Glomerular endothelial cell (primary cell): ENCODE measurements at regions not wholly inside any gene's neighbourhood (a gene's known extent, or its start where the extent isn't known, plus 50 kb on each side); places are given as distances from the start of the nearest gene placed in this dataset.

Experiments used
- DNase-seq: peaks from one replicate; pipeline ENCODE4 v3.0.0-alpha.2; 2011; ENCODE audit warnings: low read depth, low spot score; ENCODE audit errors: extremely low read depth

DNA sequence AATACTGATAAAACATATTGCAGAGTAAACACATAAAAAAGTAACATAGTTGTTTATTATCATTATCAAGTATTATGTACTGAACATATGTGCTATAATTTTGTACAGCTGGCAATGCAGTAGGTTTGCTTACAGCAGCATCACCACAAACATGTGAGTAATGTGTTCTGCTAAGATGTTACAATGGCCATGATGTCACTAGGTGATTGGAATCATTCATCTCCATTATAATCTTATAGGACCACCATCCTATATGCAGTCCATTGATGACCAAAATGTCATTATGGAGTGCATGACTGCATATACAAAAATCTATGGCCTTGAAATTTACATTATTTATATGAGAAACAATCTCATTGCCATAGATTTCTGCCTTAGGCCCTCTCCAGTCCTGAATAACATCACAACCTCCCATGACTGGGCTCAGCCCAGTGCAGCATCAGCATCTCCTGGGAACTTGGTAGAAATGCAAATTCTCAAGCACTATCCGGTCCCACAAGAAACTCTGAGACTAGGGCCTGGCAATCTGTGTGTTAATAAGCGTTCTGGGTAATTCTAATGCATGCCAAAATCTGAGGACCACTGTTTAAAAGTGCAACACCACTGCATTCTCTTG, 352.0 kb upstream of the MARCKS start:
- no peak for DNase-seq

DNA sequence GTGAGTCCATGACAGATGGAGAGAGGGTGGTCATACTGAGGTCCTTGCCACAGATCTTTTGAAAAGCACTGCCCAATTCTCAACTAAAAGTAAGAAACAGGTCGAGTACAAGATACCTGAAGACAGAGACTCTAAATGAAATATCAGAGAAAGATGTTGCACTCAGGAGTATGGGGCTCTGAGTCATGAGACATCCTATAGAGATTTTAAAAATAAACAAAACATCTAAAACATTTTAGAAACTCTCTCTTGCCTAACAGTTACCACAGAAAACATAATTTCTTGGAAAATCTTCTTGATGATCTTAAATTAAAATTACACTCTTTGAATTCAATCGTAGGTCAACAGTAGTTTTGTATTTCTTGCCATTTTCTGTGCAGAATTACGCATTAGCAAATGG, 348.9 kb upstream of the MARCKS start:
- DNase-seq = no peak

DNA sequence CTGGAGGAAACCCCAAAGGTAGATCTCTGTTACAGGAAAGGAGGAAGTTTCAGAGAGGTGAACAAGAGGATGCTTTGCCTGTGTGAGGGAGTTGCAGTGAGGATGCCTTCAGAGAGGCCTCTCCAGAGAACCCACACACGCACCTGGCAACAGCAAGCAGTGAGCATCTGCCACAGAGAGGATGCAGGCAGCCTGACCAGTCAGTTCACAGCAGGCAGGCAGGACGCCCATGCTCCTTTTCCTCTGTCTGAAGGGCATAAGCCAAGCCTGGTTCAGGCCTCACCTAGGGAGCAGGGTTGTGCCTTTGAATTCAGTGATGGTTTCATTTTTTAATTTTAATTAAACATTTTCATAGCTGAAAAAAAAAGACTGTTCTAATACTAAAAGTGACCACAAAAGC, 346.0 kb upstream of the MARCKS start:
- no peak for DNase-seq

DNA sequence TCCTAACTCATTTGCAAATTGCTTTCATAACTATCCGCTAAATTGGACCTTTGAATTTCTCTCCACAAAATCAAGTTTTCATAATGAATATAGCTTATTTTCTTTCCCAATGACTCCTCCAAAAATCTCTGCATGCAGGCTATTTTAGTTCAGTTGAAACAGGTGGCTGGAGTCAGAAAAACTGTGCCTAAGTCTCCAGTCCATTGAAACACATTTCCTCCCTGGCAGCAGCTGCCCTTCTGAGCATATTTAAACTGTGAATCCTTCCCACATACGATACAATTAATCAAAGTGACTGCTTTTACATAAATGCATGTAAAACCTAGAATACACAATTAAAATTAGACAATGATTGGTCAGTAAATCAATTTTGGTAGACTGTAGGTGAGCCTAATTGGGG, 344.6 kb upstream of the MARCKS start:
- DNase-seq = no peak

GRCh38 chr6:113513086-113513485, 344.1 kb upstream of the MARCKS start:
- DNase-seq = no peak

GRCh38 chr6:113522376-113522775, 334.8 kb upstream of the MARCKS start:
- no peak for DNase-seq

DNA sequence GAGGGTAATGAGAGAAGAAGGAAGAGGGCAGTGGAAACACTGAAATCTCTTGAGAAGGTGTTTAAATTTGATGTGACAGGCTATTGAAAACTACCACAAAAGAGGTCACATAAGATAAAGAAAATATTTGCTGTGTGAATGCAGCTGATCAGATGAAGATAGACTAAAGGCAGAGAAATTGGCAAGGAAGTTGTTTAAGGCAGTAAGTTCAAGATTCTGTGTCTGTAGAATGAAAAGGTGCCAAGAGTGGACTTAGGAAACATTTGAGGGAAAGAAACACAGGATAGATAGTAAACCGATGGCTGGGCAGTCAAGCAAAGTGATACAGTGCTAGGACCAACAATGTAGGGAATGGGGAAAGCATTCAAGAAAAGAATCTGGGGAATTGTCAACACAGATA, 332.3 kb upstream of the MARCKS start:
- no peak for DNase-seq

GRCh38 chr6:113526553-113526952, 330.6 kb upstream of the MARCKS start:
- no peak for DNase-seq

- DNase-seq = no peak
These were observed 330.1 kb upstream of the MARCKS start for GRCh38 chr6:113526995-113527394.

DNA sequence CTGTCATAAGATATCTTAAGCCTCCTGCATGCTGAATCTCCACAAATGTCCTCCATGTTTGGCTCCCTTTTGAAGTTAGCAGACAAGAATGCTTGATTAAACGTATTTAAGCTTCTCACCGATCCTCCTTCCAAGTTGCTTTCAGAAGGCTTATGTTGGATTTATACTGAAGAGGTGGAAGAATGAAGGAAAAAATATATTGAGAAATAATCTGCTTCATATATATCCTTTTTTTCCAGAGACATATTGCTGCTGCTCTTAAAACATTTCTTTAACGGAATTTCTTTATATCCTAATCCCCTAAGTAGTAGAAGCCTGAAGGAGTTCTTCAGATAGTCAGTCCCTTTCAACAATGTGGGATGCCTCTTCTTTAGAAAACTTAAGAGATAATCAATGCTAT, 329.0 kb upstream of the MARCKS start:
- no peak for DNase-seq

GRCh38 chr6:113529196-113529595, 327.9 kb upstream of the MARCKS start:
- DNase-seq = no peak

- DNase-seq = no peak
These were observed 327.3 kb upstream of the MARCKS start for GRCh38 chr6:113529879-113530278.

- DNase-seq = no peak
These were observed 326.4 kb upstream of the MARCKS start for GRCh38 chr6:113530769-113531168.

DNA sequence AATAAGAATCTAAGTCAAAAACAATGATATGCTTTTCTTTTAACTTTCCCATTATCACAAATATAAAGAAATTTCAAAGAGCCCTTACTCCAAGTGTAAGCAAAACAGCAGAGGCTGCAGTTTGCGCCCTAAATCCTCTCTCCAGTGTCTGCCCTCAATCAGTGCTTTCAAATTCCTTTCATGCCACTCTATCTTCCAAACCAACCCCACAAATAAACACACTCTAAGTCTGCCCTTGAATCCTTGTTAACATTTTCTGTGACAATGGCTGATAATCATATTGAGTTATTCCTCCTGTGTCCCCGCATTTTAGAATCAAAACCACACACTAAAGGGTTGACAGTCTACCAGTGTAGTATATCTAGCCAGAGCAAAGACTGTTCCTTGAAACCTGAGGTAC, 317.9 kb upstream of the MARCKS start:
- no peak for DNase-seq

GRCh38 chr6:113539623-113540022, 317.5 kb upstream of the MARCKS start:
- DNase-seq = no peak

- no peak for DNase-seq
These were observed 316.7 kb upstream of the MARCKS start for GRCh38 chr6:113540466-113540865.

GRCh38 chr6:113551168-113551567, 306.0 kb upstream of the MARCKS start:
- no peak for DNase-seq

DNA sequence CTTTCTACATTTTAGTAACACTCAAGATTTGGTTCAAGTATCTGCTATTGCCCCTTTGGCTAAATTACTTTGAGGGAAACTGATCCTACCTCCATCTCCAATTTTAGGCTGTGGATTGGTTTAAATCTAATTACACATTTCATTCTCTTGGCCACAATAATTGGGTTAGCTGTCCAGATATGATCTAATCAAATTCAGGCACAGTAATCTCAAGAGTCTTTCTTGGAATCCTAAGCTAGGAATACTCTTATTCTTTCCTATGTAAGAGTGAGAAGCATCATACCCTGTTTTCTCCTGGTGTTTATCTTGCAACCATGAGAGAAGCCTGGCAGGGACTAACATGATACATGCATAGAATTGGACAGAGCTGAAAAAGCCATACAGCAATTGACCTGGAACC, 300.4 kb upstream of the MARCKS start:
- no peak for DNase-seq

DNA sequence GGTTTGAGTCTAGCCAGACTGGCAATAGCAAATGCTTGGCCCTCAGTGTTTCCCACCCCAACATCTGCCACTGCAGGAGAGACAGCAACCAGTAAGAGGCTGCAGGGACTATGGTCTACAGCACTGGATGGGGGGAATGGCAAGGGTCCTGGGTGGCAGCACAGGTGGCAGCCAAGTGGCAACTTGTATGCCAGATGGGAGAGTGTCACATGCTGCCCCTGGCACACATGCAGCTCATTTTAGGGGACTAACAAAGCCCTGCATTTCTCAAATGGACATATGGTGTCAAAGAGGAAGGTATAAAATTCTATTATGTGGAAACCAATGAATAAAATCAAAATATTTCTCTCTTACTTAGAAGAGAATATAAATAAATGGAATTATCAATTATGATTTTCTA, 298.7 kb upstream of the MARCKS start:
- no peak for DNase-seq

DNA sequence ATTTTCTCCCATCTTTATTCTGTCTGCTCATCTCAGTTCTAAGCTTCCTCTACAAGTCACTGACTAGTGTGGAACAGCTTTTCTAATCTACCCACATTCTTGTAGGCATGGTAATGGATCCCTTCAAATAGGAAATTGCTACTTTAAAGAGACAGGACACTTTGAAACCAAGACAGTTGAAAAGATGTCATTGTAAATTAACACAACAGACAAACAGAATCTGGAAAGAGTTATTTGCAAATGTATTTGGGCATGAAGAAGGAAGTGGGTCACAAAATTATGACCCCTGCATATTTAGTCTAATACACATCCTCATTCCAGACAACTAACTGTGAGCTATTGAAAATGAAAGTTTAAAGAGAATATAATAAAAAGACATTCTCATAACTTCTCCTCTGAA, 298.2 kb upstream of the MARCKS start:
- no peak for DNase-seq

DNA sequence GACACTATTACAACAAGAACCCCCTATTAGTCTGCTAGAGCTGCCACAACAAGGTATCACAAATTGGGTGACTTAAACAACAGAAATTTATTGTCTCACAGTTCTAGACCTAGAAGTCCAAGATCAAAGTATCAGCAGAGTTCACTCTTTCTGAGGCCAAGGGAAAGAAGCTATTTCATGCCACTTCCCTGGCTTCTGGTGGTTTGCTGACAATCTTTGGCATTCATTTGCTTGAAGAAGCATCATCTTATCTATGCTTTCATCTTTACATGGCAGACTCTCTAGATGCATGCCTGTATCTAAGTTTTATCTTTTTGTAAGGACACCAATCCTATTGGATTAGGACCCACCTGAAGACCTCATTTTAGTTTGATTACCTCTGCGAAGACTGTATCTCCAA, 296.8 kb upstream of the MARCKS start:
- no peak for DNase-seq

GRCh38 chr6:113560908-113561307, 296.2 kb upstream of the MARCKS start:
- DNase-seq = no peak

GRCh38 chr6:113562248-113562647, 294.9 kb upstream of the MARCKS start:
- DNase-seq = no peak
